COLO829 (cell line): ENCODE measurements at regions not wholly inside any gene's neighbourhood (a gene's known extent, or its start where the extent isn't known, plus 50 kb on each side); places are given as distances from the start of the nearest gene placed in this dataset.
"Not testable (repeated sequence)": the region's sequence is repeated elsewhere in the genome, so short reads cannot be mapped to it uniquely, and the experiment has no call there.

ENCODE experiments used
- DNase-seq: peaks from one replicate; pipeline ENCODE4 v3.0.0; 2012; ENCODE audit warnings: low spot score

GRCh38 chr2:210730672-210731071 is 174.3 kb downstream of the CPS1 start:
- DNase-seq, result no peak

GRCh38 chr2:210746826-210747225 is 190.4 kb downstream of the CPS1 start:
- DNase-seq, result not testable (repeated sequence)

GRCh38 chr2:210752532-210752931 is 196.1 kb downstream of the CPS1 start:
- no peak for DNase-seq

GRCh38 chr2:210753386-210753785 is 197.0 kb downstream of the CPS1 start:
- no peak for DNase-seq

- DNase-seq, result no peak
Observed at GRCh38 chr2:210756855-210757254, 200.5 kb downstream of the CPS1 start.

GRCh38 chr2:210762604-210763588 is 206.5 kb downstream of the CPS1 start:
- DNase-seq, result no peak

- no peak for DNase-seq
Observed at GRCh38 chr2:210768329-210768910, 212.0 kb downstream of the CPS1 start.

GRCh38 chr2:210776756-210777155 is 220.4 kb downstream of the CPS1 start:
- DNase-seq, result no peak

GRCh38 chr2:210782222-210782621 is 225.8 kb downstream of the CPS1 start:
- DNase-seq, result no peak

- not testable (repeated sequence) for DNase-seq
Observed at GRCh38 chr2:210787831-210788230, 231.4 kb downstream of the CPS1 start.

GRCh38 chr2:210792000-210792399 is 235.6 kb downstream of the CPS1 start:
- DNase-seq, result no peak

- DNase-seq, result peak; percentile 1
Observed at GRCh38 chr2:210795506-210795905, 239.1 kb downstream of the CPS1 start.

GRCh38 chr2:210798180-210798579 is 241.8 kb downstream of the CPS1 start:
- DNase-seq, result no peak

GRCh38 chr2:210814251-210815025 is 258.0 kb downstream of the CPS1 start:
- DNase-seq, result no peak

- DNase-seq, result no peak
Observed at GRCh38 chr2:210816769-210817168, 260.4 kb downstream of the CPS1 start.

GRCh38 chr2:210818473-210818872 is 262.1 kb downstream of the CPS1 start:
- DNase-seq, result no peak

GRCh38 chr2:210833403-210833802 is 277.0 kb downstream of the CPS1 start:
- no peak for DNase-seq

- no peak for DNase-seq
Observed at GRCh38 chr2:210839034-210839433, 282.6 kb downstream of the CPS1 start.

GRCh38 chr2:210839450-210839849 is 283.1 kb downstream of the CPS1 start:
- no peak for DNase-seq

- DNase-seq, result no peak
Observed at GRCh38 chr2:210842896-210843295, 286.5 kb downstream of the CPS1 start.

GRCh38 chr2:210844016-210844415 is 287.6 kb downstream of the CPS1 start:
- no peak for DNase-seq

GRCh38 chr2:210859314-210859713 is 302.9 kb downstream of the CPS1 start:
- no peak for DNase-seq

GRCh38 chr2:210860276-210860675 is 303.9 kb downstream of the CPS1 start:
- no peak for DNase-seq
